GM12892 (cell line): ENCODE measurements at regions not wholly inside any gene's neighbourhood (a gene's known extent, or its start where the extent isn't known, plus 50 kb on each side); places are given as distances from the start of the nearest gene placed in this dataset.

ENCODE experiments used
- DNase-seq: peaks from one replicate; pipeline ENCODE4 v3.0.0; 2011; ENCODE audit not compliant: insufficient read length
- FAIRE-seq: peaks from 2 replicates; lab custom pipeline; 2011; peaks lifted over from hg19 to GRCh38; lab: Jason Lieb, UNC
- POLR2A ChIP-seq: IDR thresholded peaks from 2 replicates; pipeline ENCODE4 v1.6.1; 2011; ENCODE audit warnings: low read depth, low read length, control low read depth
- POLR2AphosphoS5 ChIP-seq: IDR thresholded peaks from 2 replicates; pipeline ENCODE4 v1.6.1; 2011; ENCODE audit warnings: low read depth, low read length, control low read depth
- TAF1 ChIP-seq: IDR thresholded peaks from 2 replicates; pipeline ENCODE4 v1.6.1; 2011; ENCODE audit warnings: low read depth, mild to moderate bottlenecking, control low read depth, low read length, borderline replicate concordance

DNA sequence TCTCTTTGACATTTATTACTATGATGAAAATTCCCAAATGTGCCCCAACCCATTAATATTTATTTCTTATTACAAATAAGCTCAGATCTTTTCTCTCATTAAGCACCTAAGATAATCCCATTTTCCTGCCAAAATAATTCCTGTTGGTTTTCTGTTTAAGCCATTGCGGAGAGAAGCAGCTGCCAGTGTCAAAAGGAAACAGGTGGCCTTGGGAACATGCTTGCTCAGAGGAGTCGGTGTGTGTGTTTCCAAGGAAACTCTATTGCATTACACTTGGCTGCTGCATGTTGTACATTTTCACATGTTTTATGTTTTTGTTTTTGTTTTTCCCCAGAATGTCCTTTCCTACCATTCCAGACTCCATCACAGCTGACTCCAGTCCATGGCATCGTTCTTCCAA is 56.4 kb downstream of the CD24 start:
- no peak for DNase-seq
- TF ChIP-seq TAF1 (no peak), POLR2A (no peak), POLR2AphosphoS5 (no peak)
- FAIRE-seq, result no peak

- no peak for FAIRE-seq
- no peak for DNase-seq
- TF ChIP-seq TAF1, result no peak
- TF ChIP-seq POLR2AphosphoS5, result no peak
- TF ChIP-seq POLR2A, result no peak
Observed at GRCh38 chr6:106916891-106917290, 57.6 kb downstream of the CD24 start.

- no peak for TF ChIP-seq POLR2A
- no peak for TF ChIP-seq POLR2AphosphoS5
- FAIRE-seq (no peak), DNase-seq (no peak)
Observed at GRCh38 chr6:106913676-106914280, 60.8 kb downstream of the CD24 start.

GRCh38 chr6:106913111-106913510 is 61.4 kb downstream of the CD24 start:
- DNase-seq (no peak), FAIRE-seq (no peak)
- TF ChIP-seq POLR2AphosphoS5 (no peak), TAF1 (no peak)

DNA sequence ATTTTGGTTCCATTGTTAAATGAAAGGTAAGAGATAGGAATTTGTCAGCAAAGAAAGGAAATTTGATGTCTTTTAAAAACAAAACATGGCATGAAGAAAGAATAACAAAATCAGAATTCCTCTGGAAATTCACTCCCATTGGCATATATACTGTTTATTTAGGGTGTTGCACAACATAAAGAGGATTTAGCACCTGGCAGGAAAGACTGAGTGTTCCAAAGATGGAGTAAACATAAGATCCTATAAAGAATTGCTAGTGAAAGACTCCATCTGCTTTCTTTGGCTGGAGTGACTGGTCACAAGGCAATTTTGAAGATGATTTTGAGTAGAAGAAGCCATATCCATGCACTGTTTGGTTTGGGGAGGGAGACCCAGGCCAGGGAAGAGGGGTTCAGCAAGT is 62.4 kb downstream of the CD24 start:
- no peak for DNase-seq
- no peak for FAIRE-seq
- TF ChIP-seq TAF1 (no peak), POLR2A (no peak), POLR2AphosphoS5 (no peak)

- no peak for DNase-seq
Observed at GRCh38 chr6:106910999-106911949, 63.3 kb downstream of the CD24 start.

DNA sequence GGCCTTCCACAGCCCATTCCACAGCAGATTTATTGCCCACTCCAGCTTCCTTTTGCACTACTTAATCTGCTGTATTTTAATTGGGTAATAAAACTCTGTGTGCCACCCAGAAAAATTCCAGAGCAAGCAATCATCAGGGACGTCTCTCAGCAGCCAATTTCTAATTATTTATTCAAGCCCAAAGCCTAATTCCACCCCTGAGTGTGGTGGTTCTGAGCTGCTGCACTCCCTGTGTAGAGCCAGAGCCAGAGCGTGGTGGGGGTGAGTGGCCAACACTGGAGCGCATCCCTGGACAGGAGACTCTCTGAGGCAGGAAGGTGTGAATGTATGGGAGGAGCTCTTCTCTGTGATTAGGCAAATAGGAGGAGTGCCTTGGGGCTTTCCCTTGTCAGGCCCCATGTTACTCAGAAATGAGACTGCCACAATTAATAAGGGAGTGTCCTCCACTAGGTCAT is 66.1 kb downstream of the CD24 start:
- FAIRE-seq (no peak), DNase-seq (no peak)
- no peak for TF ChIP-seq POLR2AphosphoS5
- TF ChIP-seq TAF1, result no peak
- no peak for TF ChIP-seq POLR2A

More at GRCh38 chr6:106910999-106911949, 63.3 kb downstream of the CD24 start:
- TF ChIP-seq POLR2A (no peak), POLR2AphosphoS5 (no peak), TAF1 (no peak)
- no peak for FAIRE-seq

DNA sequence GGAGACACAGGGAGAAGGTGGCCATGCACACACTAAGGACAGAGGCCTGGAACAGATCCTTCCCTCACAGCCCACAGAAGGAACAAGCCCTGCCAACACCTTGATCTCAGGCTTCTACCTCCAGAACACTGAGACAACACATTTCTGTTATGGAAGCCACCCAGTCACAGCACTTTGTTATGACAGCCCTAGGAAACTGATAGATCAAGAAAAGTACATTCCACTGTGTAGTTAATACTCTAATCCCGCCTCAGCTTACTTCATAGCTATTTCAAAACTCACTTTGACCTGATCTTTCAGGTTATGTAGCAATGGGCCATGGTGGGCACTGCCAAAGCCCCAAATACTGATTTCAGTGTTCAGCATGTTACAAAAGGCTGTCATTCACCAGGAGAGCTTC is 66.8 kb downstream of the CD24 start:
- DNase-seq (no peak), FAIRE-seq (no peak)
- TF ChIP-seq POLR2A (no peak), TAF1 (no peak), POLR2AphosphoS5 (no peak)

GRCh38 chr6:106906232-106906631 is 68.3 kb downstream of the CD24 start:
- DNase-seq, result no peak
- TF ChIP-seq TAF1 (no peak), POLR2AphosphoS5 (no peak), POLR2A (no peak)
- no peak for FAIRE-seq

- DNase-seq, result no peak
- no peak for FAIRE-seq
- no peak for TF ChIP-seq POLR2A
Observed at GRCh38 chr6:106903299-106903698, 71.2 kb downstream of the CD24 start.

GRCh38 chr6:106901062-106901461 is 73.5 kb downstream of the CD24 start:
- FAIRE-seq (no peak), DNase-seq (no peak)
- TF ChIP-seq POLR2AphosphoS5 (no peak), TAF1 (no peak), POLR2A (no peak)

GRCh38 chr6:106899697-106900096 is 74.8 kb downstream of the CD24 start:
- no peak for TF ChIP-seq POLR2AphosphoS5
- no peak for TF ChIP-seq TAF1
- no peak for TF ChIP-seq POLR2A
- no peak for FAIRE-seq
- no peak for DNase-seq
